ENCODE measurements at regions not wholly inside any gene's neighbourhood (a gene's known extent, or its start where the extent isn't known, plus 50 kb on each side); places are given as distances from the start of the nearest gene placed in this dataset.
"Not testable (repeated sequence)": the region's sequence is repeated elsewhere in the genome, so short reads cannot be mapped to it uniquely, and the experiment has no call there.

GRCh38 chr10:20656886-20657285, 240.2 kb downstream of the NEBL start:
- no peak for DNase-seq (ENCODE audit: low read depth)

GRCh38 chr10:20652424-20652823, 244.7 kb downstream of the NEBL start:
- not testable (repeated sequence) for DNase-seq (ENCODE audit: low read depth)

- DNase-seq (ENCODE audit: low read depth) = no peak
Measured at GRCh38 chr10:20648263-20648874, 248.7 kb downstream of the NEBL start.

- no peak for DNase-seq (ENCODE audit: low read depth)
Measured at GRCh38 chr10:20647756-20648155, 249.4 kb downstream of the NEBL start.

GRCh38 chr10:20644421-20644820, 252.7 kb downstream of the NEBL start:
- DNase-seq (ENCODE audit: low read depth) = no peak

- DNase-seq (ENCODE audit: low read depth) = no peak
Measured at GRCh38 chr10:20641605-20642004, 255.5 kb downstream of the NEBL start.

- no peak for DNase-seq (ENCODE audit: low read depth)
Measured at GRCh38 chr10:20635570-20635969, 261.5 kb downstream of the NEBL start.

- DNase-seq (ENCODE audit: low read depth) = no peak
Measured at GRCh38 chr10:20634839-20635238, 262.3 kb downstream of the NEBL start.

GRCh38 chr10:20633714-20634113, 263.4 kb downstream of the NEBL start:
- DNase-seq (ENCODE audit: low read depth) = no peak

GRCh38 chr10:20632696-20633095, 264.4 kb downstream of the NEBL start:
- DNase-seq (ENCODE audit: low read depth) = no peak

- no peak for DNase-seq (ENCODE audit: low read depth)
Measured at GRCh38 chr10:20631229-20631628, 265.9 kb downstream of the NEBL start.

- DNase-seq (ENCODE audit: low read depth) = no peak
Measured at GRCh38 chr10:20630092-20630643, 266.9 kb downstream of the NEBL start.

GRCh38 chr10:20627946-20628507, 269.1 kb downstream of the NEBL start:
- no peak for DNase-seq (ENCODE audit: low read depth)

GRCh38 chr10:20627087-20627486, 270.0 kb downstream of the NEBL start:
- no peak for DNase-seq (ENCODE audit: low read depth)

- no peak for DNase-seq (ENCODE audit: low read depth)
Measured at GRCh38 chr10:20625868-20626267, 271.2 kb downstream of the NEBL start.

- DNase-seq (ENCODE audit: low read depth) = no peak
Measured at GRCh38 chr10:20624642-20625041, 272.5 kb downstream of the NEBL start.

- no peak for DNase-seq (ENCODE audit: low read depth)
Measured at GRCh38 chr10:20623546-20623945, 273.6 kb downstream of the NEBL start.

- DNase-seq (ENCODE audit: low read depth) = no peak
Measured at GRCh38 chr10:20622531-20623211, 274.4 kb downstream of the NEBL start.

GRCh38 chr10:20620981-20621380, 276.1 kb downstream of the NEBL start:
- DNase-seq (ENCODE audit: low read depth) = no peak

- DNase-seq (ENCODE audit: low read depth) = no peak
Measured at GRCh38 chr10:20618011-20618547, 279.0 kb downstream of the NEBL start.

- no peak for DNase-seq (ENCODE audit: low read depth)
Measured at GRCh38 chr10:20616918-20617810, 279.9 kb downstream of the NEBL start.

- DNase-seq (ENCODE audit: low read depth) = no peak
Measured at GRCh38 chr10:20616056-20616671, 280.9 kb downstream of the NEBL start.

Measured in HS-5 (cell line).